Astrocyte (in vitro differentiated cells and primary cell): ENCODE measurements at regions not wholly inside any gene's neighbourhood (a gene's known extent, or its start where the extent isn't known, plus 50 kb on each side); places are given as distances from the start of the nearest gene placed in this dataset.

Source experiments
- EZH2 ChIP-seq: IDR thresholded peaks from 2 replicates; pipeline ENCODE4 v1.6.1; 2012; ENCODE audit warnings: mild to moderate bottlenecking, low read length, inconsistent platforms; ENCODE audit not compliant: insufficient read depth
- TF ChIP-seq, protein P1 (sequence below): IDR thresholded peaks from 2 replicates; pipeline ENCODE4 v1.5.1; 2011; ENCODE audit warnings: low read depth, mild to moderate bottlenecking, inconsistent platforms, low read length, moderate library complexity; ENCODE audit not compliant: insufficient read depth

DNA sequence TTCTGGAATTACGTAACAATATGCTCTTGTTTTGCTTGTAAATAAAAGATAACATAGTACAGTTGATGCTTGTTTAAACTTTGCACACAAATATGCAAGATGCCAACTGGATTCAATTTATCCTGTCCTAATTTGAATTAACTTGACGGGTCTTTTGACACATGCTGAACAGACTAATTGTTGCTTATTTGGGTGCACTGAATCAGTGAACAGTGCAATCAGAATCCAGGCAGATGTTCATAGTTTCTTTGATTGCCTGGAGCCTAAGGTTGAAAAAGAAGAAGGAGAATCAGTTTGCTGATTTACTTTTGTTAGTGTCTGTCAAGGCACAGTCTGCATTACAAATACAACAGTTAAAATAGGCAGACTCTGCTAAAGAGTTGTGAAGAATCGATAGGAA lies 307.9 kb downstream of the COL11A1 start:
- TF ChIP-seq, protein P1, sequence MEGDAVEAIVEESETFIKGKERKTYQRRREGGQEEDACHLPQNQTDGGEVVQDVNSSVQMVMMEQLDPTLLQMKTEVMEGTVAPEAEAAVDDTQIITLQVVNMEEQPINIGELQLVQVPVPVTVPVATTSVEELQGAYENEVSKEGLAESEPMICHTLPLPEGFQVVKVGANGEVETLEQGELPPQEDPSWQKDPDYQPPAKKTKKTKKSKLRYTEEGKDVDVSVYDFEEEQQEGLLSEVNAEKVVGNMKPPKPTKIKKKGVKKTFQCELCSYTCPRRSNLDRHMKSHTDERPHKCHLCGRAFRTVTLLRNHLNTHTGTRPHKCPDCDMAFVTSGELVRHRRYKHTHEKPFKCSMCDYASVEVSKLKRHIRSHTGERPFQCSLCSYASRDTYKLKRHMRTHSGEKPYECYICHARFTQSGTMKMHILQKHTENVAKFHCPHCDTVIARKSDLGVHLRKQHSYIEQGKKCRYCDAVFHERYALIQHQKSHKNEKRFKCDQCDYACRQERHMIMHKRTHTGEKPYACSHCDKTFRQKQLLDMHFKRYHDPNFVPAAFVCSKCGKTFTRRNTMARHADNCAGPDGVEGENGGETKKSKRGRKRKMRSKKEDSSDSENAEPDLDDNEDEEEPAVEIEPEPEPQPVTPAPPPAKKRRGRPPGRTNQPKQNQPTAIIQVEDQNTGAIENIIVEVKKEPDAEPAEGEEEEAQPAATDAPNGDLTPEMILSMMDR, result no peak
- TF ChIP-seq EZH2, result no peak
